LHCN-M2 (cell line): ENCODE measurements at regions not wholly inside any gene's neighbourhood (a gene's known extent, or its start where the extent isn't known, plus 50 kb on each side); places are given as distances from the start of the nearest gene placed in this dataset.
"Not testable (repeated sequence)": the region's sequence is repeated elsewhere in the genome, so short reads cannot be mapped to it uniquely, and the experiment has no call there.

Experiments used
- DNase-seq: peaks from one replicate; pipeline ENCODE4 v3.0.0-alpha.2; 2012; ENCODE audit warnings: low read depth

GRCh38 chr6:158881884-158882283, 62.7 kb upstream of the EZR start:
- DNase-seq = not testable (repeated sequence)

GRCh38 chr6:158881276-158881675, 62.1 kb upstream of the EZR start:
- DNase-seq = not testable (repeated sequence)

GRCh38 chr6:158879180-158879579, 60.0 kb upstream of the EZR start:
- DNase-seq = peak; percentile 51

GRCh38 chr6:158877716-158878115, 58.5 kb upstream of the EZR start:
- DNase-seq = no peak

- DNase-seq = no peak
These were observed 57.7 kb upstream of the EZR start for GRCh38 chr6:158876886-158877285.

- DNase-seq = no peak
These were observed 51.4 kb upstream of the EZR start for GRCh38 chr6:158870649-158870957.

- DNase-seq = peak; percentile 95
These were observed 50.9 kb upstream of the EZR start for GRCh38 chr6:158869826-158870648.

- DNase-seq = peak; percentile 62
These were observed 50.0 kb upstream of the EZR start for GRCh38 chr6:158868890-158869825.
